Naive thymus-derived CD4-positive, alpha-beta T cell (primary cell): ENCODE measurements at regions not wholly inside any gene's neighbourhood (a gene's known extent, or its start where the extent isn't known, plus 50 kb on each side); places are given as distances from the start of the nearest gene placed in this dataset.

Experiments
- ATAC-seq: fragments of 150-1000 bp; cut with Tn5 transposase; 2 replicates; pipeline ENCODE4 v1.10.0; 2021; ENCODE audit warnings: mild to moderate bottlenecking, moderate library complexity
- CTCF ChIA-PET: fragments of 350-600 bp; sonication (Branson Sonifier 250); formaldehyde crosslinking; loops from one replicate; lab custom pipeline; 2021; ENCODE audit warnings: antibody characterized with exemption; lab: Charles Lee
- POLR2A ChIA-PET: fragments of 350-600 bp; sonication (Branson Sonifier 250); formaldehyde crosslinking; loops from one replicate; lab custom pipeline; 2021; ENCODE audit warnings: antibody characterized with exemption, inconsistent platforms; lab: Charles Lee
- DNase-seq, 9 donors: peaks; one replicate each; pipeline versions ENCODE4 v3.0.0 to v3.0.0-alpha.2; 2020 to 2022; ENCODE audit warnings: mixed read lengths in 1 of 9
- H3K27ac ChIP-seq: one replicate; pipeline ENCODE4 v1.7.0; 2013; ENCODE audit warnings: mild to moderate bottlenecking, low read depth, low read length, moderate library complexity
- H3K27me3 ChIP-seq, 2 donors: one replicate each; pipeline ENCODE4 v1.7.0; 2013; ENCODE audit warnings: low read length in 2 of 2, mild to moderate bottlenecking in 2 of 2, moderate library complexity in 2 of 2; ENCODE audit not compliant: control insufficient read depth in 2 of 2, insufficient read depth in 2 of 2
- H3K36me3 ChIP-seq, 3 experiments: 1 replicate in 2 of 3; 2 replicates in 1 of 3; pipeline ENCODE4 v1.7.0; 2013; ENCODE audit warnings: low read length in 3 of 3, mild to moderate bottlenecking in 3 of 3, moderate library complexity in 1 of 3; ENCODE audit not compliant: insufficient read depth in 3 of 3, control insufficient read depth in 2 of 3
- H3K4me1 ChIP-seq, 2 donors: one replicate each; pipeline ENCODE4 v1.7.0; 2013; ENCODE audit warnings: low read length in 2 of 2, mild to moderate bottlenecking in 2 of 2, moderate library complexity in 1 of 2; ENCODE audit not compliant: control insufficient read depth in 2 of 2, insufficient read depth in 2 of 2
- H3K4me3 ChIP-seq: 2 replicates; pipeline ENCODE4 v1.7.0; 2013; ENCODE audit warnings: mild to moderate bottlenecking, low read length
- H3K9me3 ChIP-seq, 3 experiments: 1 replicate in 2 of 3; 2 replicates in 1 of 3; pipeline ENCODE4 v1.7.0; 2013; ENCODE audit warnings: low read length in 3 of 3; ENCODE audit not compliant: control insufficient read depth in 2 of 3
- H3K27ac Mint-ChIP-seq, 9 donors: one replicate each; pipeline ENCODE4 v1.8.0; 2020 to 2022; ENCODE audit warnings: mixed read lengths in 9 of 9, mild to moderate bottlenecking in 8 of 9, moderate library complexity in 5 of 9, inconsistent platforms in 2 of 9
- H3K27me3 Mint-ChIP-seq, 5 donors: one replicate each; pipeline ENCODE4 v1.8.0; 2021 to 2022; ENCODE audit warnings: mixed read lengths in 5 of 5, mild to moderate bottlenecking in 1 of 5
- H3K36me3 Mint-ChIP-seq, 5 donors: one replicate each; pipeline ENCODE4 v1.8.0; 2020 to 2022; ENCODE audit warnings: mixed read lengths in 5 of 5, mild to moderate bottlenecking in 3 of 5, inconsistent platforms in 1 of 5
- H3K4me1 Mint-ChIP-seq, 7 donors: one replicate each; pipeline ENCODE4 v1.8.0; 2020 to 2022; ENCODE audit warnings: mixed read lengths in 7 of 7, mild to moderate bottlenecking in 3 of 7, inconsistent platforms in 1 of 7
- H3K4me3 Mint-ChIP-seq, 10 donors: one replicate each; pipeline ENCODE4 v1.8.0; 2020 to 2022; ENCODE audit warnings: mild to moderate bottlenecking in 10 of 10, mixed read lengths in 10 of 10, moderate library complexity in 6 of 10, inconsistent platforms in 2 of 10
- H3K9me3 Mint-ChIP-seq, 11 donors: one replicate each; pipeline ENCODE4 v1.8.0; 2020 to 2022; ENCODE audit warnings: mixed read lengths in 11 of 11, mild to moderate bottlenecking in 4 of 11, inconsistent platforms in 1 of 11, moderate library complexity in 1 of 11
- intact Hi-C, 2 donors: fragments of 100-400 bp; cut with micrococcal nuclease; formaldehyde crosslinking; loops; one replicate each; pipeline ENCODE4 v1.15.1; 2023

DNA sequence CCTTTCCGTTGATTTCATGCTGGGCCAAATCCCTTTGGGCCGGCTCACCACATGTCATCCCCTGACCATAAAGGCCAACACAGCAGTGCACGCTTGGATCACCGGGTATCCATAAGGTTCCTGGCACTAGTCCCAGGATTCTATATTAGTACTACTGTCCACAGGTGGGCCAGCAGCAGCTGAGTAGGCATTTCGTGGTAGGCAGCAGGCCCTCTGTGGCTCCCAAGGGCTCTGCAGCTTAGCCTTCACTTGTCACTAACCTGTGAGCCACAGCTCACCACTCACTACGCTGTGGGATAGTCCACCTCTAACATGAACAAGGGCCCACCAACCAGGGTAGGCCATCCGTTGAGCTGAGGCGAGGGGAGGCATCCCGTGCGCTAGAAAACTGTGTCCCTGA, 89.2 kb upstream of the MALRD1 start:
- peaks cover 0 to 17% (median 4%) of the 10 kb centered on the region in 11 donors for H3K9me3 Mint-ChIP-seq

DNA sequence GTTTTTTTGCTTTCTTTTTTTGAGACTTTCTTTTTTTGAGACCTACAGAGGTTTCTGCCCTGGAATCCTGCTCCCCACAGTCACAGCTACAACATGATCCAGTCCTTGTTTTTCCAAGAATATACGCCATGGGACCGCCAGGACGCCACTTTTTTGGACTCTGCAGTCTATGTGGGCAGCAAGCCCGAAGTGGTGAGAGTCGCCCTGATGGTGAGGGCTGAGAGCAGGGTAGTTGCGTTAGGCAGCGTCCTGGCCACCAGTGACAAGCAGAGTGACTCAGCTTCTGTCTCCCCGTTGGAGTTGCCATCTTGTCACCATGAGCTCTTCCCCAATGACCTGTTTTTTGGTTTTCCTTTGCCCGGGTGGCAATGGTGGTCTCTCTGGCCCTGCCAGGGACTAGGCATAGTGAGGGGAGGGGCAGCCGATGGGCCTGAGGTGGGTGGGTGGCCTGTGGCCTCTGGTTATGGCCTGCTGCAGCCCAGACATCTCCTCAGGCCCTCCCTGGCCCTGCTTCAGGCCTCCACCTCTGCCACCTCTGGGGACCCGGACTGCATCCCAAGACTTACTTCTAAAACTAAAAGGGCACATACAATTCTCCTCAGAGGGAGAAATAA, 88.0 kb upstream of the MALRD1 start:
- ATAC-seq (no peak), DNase-seq (no peak)
- no peaks in the 10 kb centered on the region for H3K4me1 ChIP-seq
- intact Hi-C loops: no loop called here
- no peak overlapping the region for H3K27ac ChIP-seq
- POLR2A ChIA-PET: no interaction called here
- H3K9me3 ChIP-seq: no peaks in the 10 kb centered on the region
- no peaks in the 10 kb centered on the region for H3K27me3 ChIP-seq
- H3K27me3 Mint-ChIP-seq: peaks cover 0 to 4% (median 0%) of the 10 kb centered on the region in 5 donors
- H3K36me3 Mint-ChIP-seq: no peaks in the 10 kb centered on the region
- no peak overlapping the region for H3K27ac Mint-ChIP-seq
- no peak overlapping the region for H3K4me3 Mint-ChIP-seq
- CTCF ChIA-PET: no interaction called here
- H3K4me3 ChIP-seq: no peak overlapping the region
- no peaks in the 10 kb centered on the region for H3K4me1 Mint-ChIP-seq
- H3K36me3 ChIP-seq: no peaks in the 10 kb centered on the region
- H3K9me3 Mint-ChIP-seq: peaks cover 0 to 17% (median 4%) of the 10 kb centered on the region in 11 donors

More for the DNA sequence above, 89.2 kb upstream of the MALRD1 start:
- Mint-ChIP-seq H3K36me3 (no peaks in the 10 kb centered on the region), H3K27me3 (no peaks in the 10 kb centered on the region), H3K4me1 (no peaks in the 10 kb centered on the region), H3K4me3 (no peak overlapping the region), H3K27ac (no peak overlapping the region)
- ChIA-PET POLR2A (no interaction called here), CTCF (no interaction called here)
- intact Hi-C loops: no loop called here
- H3K9me3 ChIP-seq: no peaks in the 10 kb centered on the region
- DNase-seq: no peak
- H3K27ac ChIP-seq: no peak overlapping the region
- H3K27me3 ChIP-seq: no peaks in the 10 kb centered on the region
- no peak for ATAC-seq
- no peak overlapping the region for H3K4me3 ChIP-seq
- H3K36me3 ChIP-seq: no peaks in the 10 kb centered on the region
- H3K4me1 ChIP-seq: no peaks in the 10 kb centered on the region

DNA sequence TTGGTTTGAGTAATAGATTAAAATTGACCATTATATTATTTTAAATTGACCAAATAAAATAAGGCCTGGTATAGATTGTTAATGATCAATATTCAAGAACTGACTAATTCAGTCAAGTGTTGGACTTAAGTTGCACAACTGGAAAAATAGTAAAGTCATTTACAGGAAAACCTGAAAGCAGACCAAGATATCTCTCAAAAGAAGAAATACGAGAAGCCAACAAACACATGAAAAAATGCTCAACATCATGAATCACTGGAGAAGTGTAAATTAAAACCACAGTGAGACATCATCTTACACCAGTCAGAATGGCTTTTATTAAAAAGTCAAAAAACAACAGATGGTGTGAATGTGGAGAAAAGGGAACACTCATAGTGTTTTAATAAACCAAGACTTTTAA, 80.4 kb upstream of the MALRD1 start:
- no peak for ATAC-seq
- no peak overlapping the region for H3K27ac Mint-ChIP-seq
- H3K4me3 ChIP-seq: no peak overlapping the region
- no peak for DNase-seq
- H3K4me1 Mint-ChIP-seq: no peaks in the 10 kb centered on the region
- H3K36me3 Mint-ChIP-seq: peaks cover 0 to 9% (median 0%) of the 10 kb centered on the region in 5 donors
- H3K4me1 ChIP-seq: no peaks in the 10 kb centered on the region
- H3K9me3 Mint-ChIP-seq: peaks cover 4 to 22% (median 17%) of the 10 kb centered on the region in 11 donors
- intact Hi-C loops: no loop called here
- no peaks in the 10 kb centered on the region for H3K36me3 ChIP-seq
- no peaks in the 10 kb centered on the region for H3K27me3 ChIP-seq
- no peak overlapping the region for H3K27ac ChIP-seq
- H3K4me3 Mint-ChIP-seq: no peak overlapping the region
- ChIA-PET CTCF (no interaction called here), POLR2A (no interaction called here)
- H3K27me3 Mint-ChIP-seq: peaks cover 0 to 4% (median 0%) of the 10 kb centered on the region in 5 donors
- no peaks in the 10 kb centered on the region for H3K9me3 ChIP-seq

DNA sequence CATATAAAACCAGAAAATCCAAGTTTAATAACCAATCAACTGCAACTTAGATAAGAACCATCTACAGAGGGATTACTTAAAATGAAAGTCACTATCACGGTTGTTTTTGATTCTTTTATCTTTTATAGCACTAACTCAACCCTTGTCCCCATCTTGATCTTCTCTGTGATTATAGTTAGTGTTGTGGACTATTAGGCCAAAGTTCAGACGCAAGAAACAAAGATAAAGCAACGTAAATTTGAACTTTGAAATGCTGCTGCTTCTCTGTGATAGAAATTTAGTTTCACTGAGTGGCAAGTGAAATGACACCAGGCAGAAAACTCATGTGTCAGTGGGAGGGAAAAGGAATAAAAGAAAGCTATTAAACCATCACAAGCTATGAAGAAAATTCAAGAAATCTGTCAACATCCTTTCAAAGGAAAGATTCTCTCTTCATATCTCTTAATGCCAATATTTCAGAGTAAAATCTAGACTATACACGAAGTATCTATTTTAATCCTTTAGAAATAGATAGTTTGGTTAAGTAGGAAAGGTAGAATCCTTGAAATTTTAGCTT, 71.8 kb upstream of the MALRD1 start:
- DNase-seq (no peak), ATAC-seq (no peak)
- Mint-ChIP-seq H3K27ac (no peak overlapping the region), H3K27me3 (no peaks in the 10 kb centered on the region), H3K36me3 (no peaks in the 10 kb centered on the region), H3K4me1 (no peaks in the 10 kb centered on the region), H3K4me3 (no peak overlapping the region), H3K9me3 (peaks cover 0 to 16% (median 7%) of the 10 kb centered on the region in 11 donors)
- intact Hi-C loops: no loop called here
- POLR2A ChIA-PET: no interaction called here
- Histone ChIP-seq H3K9me3 (no peaks in the 10 kb centered on the region), H3K4me1 (no peaks in the 10 kb centered on the region), H3K36me3 (no peaks in the 10 kb centered on the region), H3K27ac (no peak overlapping the region), H3K4me3 (no peak overlapping the region), H3K27me3 (no peaks in the 10 kb centered on the region)
- CTCF ChIA-PET: no interaction called here

DNA sequence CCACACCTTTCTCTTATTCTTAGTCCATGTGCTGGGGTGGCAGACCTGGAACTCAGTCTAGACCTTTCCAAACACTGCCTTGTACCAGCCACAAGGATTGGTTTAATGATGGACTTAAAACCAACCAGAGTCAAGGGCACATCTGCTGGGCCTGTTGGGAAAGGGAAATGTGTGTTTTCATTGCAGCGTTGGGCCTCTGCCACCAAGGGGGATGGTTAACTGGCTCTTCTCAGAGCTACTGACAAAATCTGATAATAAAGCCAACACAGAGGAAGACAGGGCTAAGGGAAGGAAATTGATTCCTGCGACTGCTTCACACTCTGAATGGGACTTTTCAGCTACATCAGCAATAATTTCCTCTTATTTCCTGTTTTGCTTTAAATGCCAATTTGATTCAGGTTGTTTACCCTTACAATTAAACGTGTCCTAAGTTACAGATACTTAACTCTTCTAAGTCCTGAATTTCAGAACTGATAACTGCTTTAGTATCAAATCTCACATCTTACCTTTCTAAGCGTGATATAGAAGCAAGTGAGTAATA, 68.4 kb upstream of the MALRD1 start:
- no peak for ATAC-seq
- H3K9me3 Mint-ChIP-seq: peaks cover 0 to 12% (median 4%) of the 10 kb centered on the region in 11 donors
- intact Hi-C loops: no loop called here

DNA sequence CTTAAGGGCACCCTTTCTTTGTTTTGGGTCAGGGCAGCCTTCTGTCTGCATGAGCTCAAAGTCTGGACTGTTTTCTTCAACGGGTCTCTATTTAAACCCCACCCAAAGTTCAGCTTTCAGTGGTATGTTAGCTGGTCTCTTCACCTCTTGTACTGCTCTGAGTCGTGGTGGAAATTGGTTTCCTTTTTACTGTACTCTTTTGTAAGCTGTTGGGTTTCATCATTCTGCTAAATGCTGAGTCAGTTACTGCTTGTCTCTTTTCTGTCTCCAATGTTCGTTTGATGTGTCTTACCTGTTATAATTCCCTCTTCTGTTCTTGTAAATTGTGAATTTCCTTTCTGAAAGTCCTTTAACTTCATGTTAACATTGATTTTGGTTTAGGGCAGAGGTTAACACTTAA, 64.1 kb upstream of the MALRD1 start:
- H3K4me1 ChIP-seq: no peaks in the 10 kb centered on the region
- H3K27me3 ChIP-seq: no peaks in the 10 kb centered on the region
- peaks cover 2 to 25% (median 11%) of the 10 kb centered on the region in 11 donors for H3K9me3 Mint-ChIP-seq
- H3K27ac Mint-ChIP-seq: no peak overlapping the region
- no peak overlapping the region for H3K4me3 Mint-ChIP-seq
- POLR2A ChIA-PET: no interaction called here
- no peak overlapping the region for H3K4me3 ChIP-seq
- peaks cover 0 to 5% (median 0%) of the 10 kb centered on the region in 3 experiments for H3K9me3 ChIP-seq
- intact Hi-C loops: no loop called here
- H3K27ac ChIP-seq: no peak overlapping the region
- H3K27me3 Mint-ChIP-seq: no peaks in the 10 kb centered on the region
- no peak for ATAC-seq
- CTCF ChIA-PET: no interaction called here
- peaks cover 0 to 5% (median 0%) of the 10 kb centered on the region in 7 donors for H3K4me1 Mint-ChIP-seq
- no peaks in the 10 kb centered on the region for H3K36me3 ChIP-seq
- no peaks in the 10 kb centered on the region for H3K36me3 Mint-ChIP-seq
- DNase-seq: no peak

More for the DNA sequence above, 68.4 kb upstream of the MALRD1 start:
- Mint-ChIP-seq H3K4me1 (peaks cover 0 to 5% (median 0%) of the 10 kb centered on the region in 7 donors), H3K27me3 (no peaks in the 10 kb centered on the region), H3K27ac (no peak overlapping the region), H3K4me3 (no peak overlapping the region), H3K36me3 (no peaks in the 10 kb centered on the region)
- no peaks in the 10 kb centered on the region for H3K27me3 ChIP-seq
- no peak for DNase-seq
- H3K9me3 ChIP-seq: no peaks in the 10 kb centered on the region
- POLR2A ChIA-PET: no interaction called here
- H3K36me3 ChIP-seq: no peaks in the 10 kb centered on the region
- CTCF ChIA-PET: no interaction called here
- no peak overlapping the region for H3K27ac ChIP-seq
- no peaks in the 10 kb centered on the region for H3K4me1 ChIP-seq
- no peak overlapping the region for H3K4me3 ChIP-seq

DNA sequence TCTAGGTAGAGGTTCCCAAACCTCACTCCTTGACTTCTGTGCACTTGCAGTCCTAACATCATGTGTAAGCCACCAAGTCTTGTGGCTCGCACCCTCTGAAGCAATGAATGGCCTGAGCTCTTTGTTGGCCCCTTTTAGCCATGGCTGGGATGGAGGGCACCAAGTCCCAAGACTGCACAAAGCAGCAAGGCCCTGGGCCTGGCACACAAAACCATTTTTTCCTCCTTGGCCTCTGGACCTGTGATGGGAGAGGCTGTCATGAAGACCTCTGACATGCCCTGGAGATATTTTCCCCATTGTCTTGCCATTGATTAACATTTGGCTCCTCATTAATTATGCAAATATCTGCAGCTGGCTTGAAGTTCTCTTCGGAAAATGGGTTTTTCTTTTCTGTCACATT, 60.3 kb upstream of the MALRD1 start:
- H3K9me3 Mint-ChIP-seq: peaks cover 5 to 33% (median 20%) of the 10 kb centered on the region in 11 donors
- Histone ChIP-seq H3K9me3 (peaks cover 0 to 5% (median 0%) of the 10 kb centered on the region in 3 experiments), H3K4me3 (no peak overlapping the region), H3K4me1 (no peaks in the 10 kb centered on the region), H3K27me3 (no peaks in the 10 kb centered on the region), H3K27ac (no peak overlapping the region), H3K36me3 (no peaks in the 10 kb centered on the region)
- no peak overlapping the region for H3K4me3 Mint-ChIP-seq
- POLR2A ChIA-PET: no interaction called here
- ATAC-seq (no peak), DNase-seq (no peak)
- peaks cover 0 to 4% (median 0%) of the 10 kb centered on the region in 5 donors for H3K36me3 Mint-ChIP-seq
- H3K27me3 Mint-ChIP-seq: no peaks in the 10 kb centered on the region
- CTCF ChIA-PET: no interaction called here
- intact Hi-C loops: no loop called here
- H3K27ac Mint-ChIP-seq: no peak overlapping the region
- peaks cover 0 to 5% (median 0%) of the 10 kb centered on the region in 7 donors for H3K4me1 Mint-ChIP-seq
